ENCODE measurements at regions not wholly inside any gene's neighbourhood (a gene's known extent, or its start where the extent isn't known, plus 50 kb on each side); places are given as distances from the start of the nearest gene placed in this dataset.

- DNase-seq (ENCODE audit: low read depth, low spot score) (no peak), FAIRE-seq (no peak)
- dilution Hi-C loops (cut with MboI; ENCODE audit: extremely low pct_ligation_motif_present, low sequenced_read_pairs) (no loop called here), intact Hi-C loops (cut with micrococcal nuclease) (no loop called here)
- Histone ChIP-seq H3K9ac (replicated peaks; ENCODE audit: extremely low read depth, insufficient read depth, low read length) (no peak overlapping the region), H3K27ac (ENCODE audit: insufficient read depth, low read depth, low read length) (no peak overlapping the region), H3K36me3 (ENCODE audit: control insufficient read depth in 2 of 2, extremely low read depth in 1 of 2, insufficient read depth in 2 of 2, low read length in 2 of 2) (no peaks in the 10 kb centered on the region), H3K4me3 (replicated peaks in 1 of 3; ENCODE audit: insufficient read depth in 1 of 3, low read depth in 1 of 3, low read length in 3 of 3) (no peak overlapping the region), H3K27me3 (ENCODE audit: control insufficient read depth in 2 of 2, insufficient read depth in 2 of 2, low read length in 2 of 2) (no peaks in the 10 kb centered on the region), H3K79me2 (ENCODE audit: control insufficient read depth, insufficient read depth, low read length) (no peaks in the 10 kb centered on the region), H2AFZ (ENCODE audit: low read depth, low read length) (no peak overlapping the region), H3K4me1 (ENCODE audit: control insufficient read depth, extremely low read depth, insufficient read depth, low read length) (no peaks in the 10 kb centered on the region), H4K20me1 (replicated peaks; ENCODE audit: control insufficient read depth, extremely low read depth, insufficient read depth, low read length) (no peaks in the 10 kb centered on the region), H3K4me2 (ENCODE audit: insufficient read depth, low read length) (no peak overlapping the region), H3K9me1 (replicated peaks; ENCODE audit: control insufficient read depth, extremely low read depth, insufficient read depth, low read length) (no peaks in the 10 kb centered on the region), H3K9me3 (replicated peaks; ENCODE audit: control insufficient read depth, insufficient read depth, low read length) (no peaks in the 10 kb centered on the region)
- no TSS peak for BruUV-seq (replicated peaks)
- CTCF ChIA-PET, result no interaction called here
- POLR2A ChIA-PET, result no interaction called here
- no peak for TF ChIP-seq MAX (IDR thresholded peaks at IDR 0.05; ENCODE audit: insufficient read depth, insufficient read length)
- no peak for TF ChIP-seq JUN (IDR thresholded peaks at IDR 0.05; ENCODE audit: borderline replicate concordance, insufficient read depth, insufficient read length, low read depth)
- no peak for TF ChIP-seq EZH2 (IDR thresholded peaks at IDR 0.05; ENCODE audit: borderline replicate concordance, low read depth, low read length, severe bottlenecking)
- TF ChIP-seq CTCF (IDR thresholded peaks at IDR 0.05; ENCODE audit: extremely low read depth in 1 of 2, insufficient read depth in 1 of 2, low read depth in 1 of 2, low read length in 2 of 2), result no peak
- TF ChIP-seq FOS (IDR thresholded peaks at IDR 0.05; ENCODE audit: borderline replicate concordance, insufficient read depth, low read length), result no peak
These were observed 127.8 kb upstream of the SPACA7 start for GRCh38 chr13:112248406-112248760.
